ENCODE measurements at regions not wholly inside any gene's neighbourhood (a gene's known extent, or its start where the extent isn't known, plus 50 kb on each side); places are given as distances from the start of the nearest gene placed in this dataset.

GRCh38 chr2:160657196-160657595, 163.6 kb upstream of the RBMS1 start:
- no peaks in the 10 kb centered on the region for H3K36me3 ChIP-seq (replicated peaks in 1 of 2; ENCODE audit: control insufficient read depth in 1 of 2, insufficient read depth in 2 of 2, low read length in 2 of 2)
- H3K4me2 ChIP-seq (replicated peaks; ENCODE audit: extremely low read depth, low read length, poor library complexity, severe bottlenecking): no peak overlapping the region
- Mint-ChIP-seq H3K9me3 (no peaks in the 10 kb centered on the region), H3K27ac (no peak overlapping the region), H3K4me3 (no peak overlapping the region), H3K27me3 (ENCODE audit: low read depth in 3 of 3) (peaks cover 1 to 4% (median 1%) of the 10 kb centered on the region in 3 donors), H3K4me1 (peaks cover 20% of the 10 kb centered on the region), H3K36me3 (no peaks in the 10 kb centered on the region)
- intact Hi-C loops (cut with micrococcal nuclease): loop anchor here in 1 of 2 donors (10.0 kb wide), 1 partner anchor 48 kb away; no protein-coding TSS in a partner anchor
- no peaks in the 10 kb centered on the region for H3K79me2 ChIP-seq (ENCODE audit: insufficient read depth, low read length)
- H3K4me3 ChIP-seq (replicated peaks in 1 of 3; ENCODE audit: low read depth in 2 of 3, low read length in 3 of 3): no peak overlapping the region
- WGBS (ENCODE audit: insufficient coverage): no CpG with 5 or more reads among the region's 1 CpG
- H3K9me3 ChIP-seq (replicated peaks in 1 of 2; ENCODE audit: control insufficient read depth in 1 of 2, insufficient read depth in 1 of 2, low read length in 2 of 2): no peaks in the 10 kb centered on the region
- no peaks in the 10 kb centered on the region for H3K27me3 ChIP-seq (ENCODE audit: control insufficient read depth in 2 of 2, insufficient read depth in 2 of 2, low read length in 2 of 2)
- no peak for TF ChIP-seq CTCF (IDR thresholded peaks at IDR 0.05)
- peaks cover 13 to 21% of the 10 kb centered on the region in 2 donors for H3K4me1 ChIP-seq (ENCODE audit: control insufficient read depth in 1 of 2, insufficient read depth in 2 of 2, low read length in 2 of 2)
- no peak overlapping the region for H3K27ac ChIP-seq (ENCODE audit: low read depth in 1 of 2, low read length in 2 of 2)
- no peak overlapping the region for H3K9ac ChIP-seq (ENCODE audit: insufficient read depth, low read length, poor library complexity, severe bottlenecking)
- no peak overlapping the region for H2AFZ ChIP-seq (ENCODE audit: insufficient read depth, low read depth, low read length, poor library complexity, severe bottlenecking)
- DNase-seq: no peak
- H4K20me1 ChIP-seq (ENCODE audit: insufficient read depth, low read length): no peaks in the 10 kb centered on the region

GRCh38 chr2:160658851-160659250, 165.2 kb upstream of the RBMS1 start:
- H3K27ac ChIP-seq (ENCODE audit: low read depth in 1 of 2, low read length in 2 of 2): no peak overlapping the region
- Mint-ChIP-seq H3K27ac (no peak overlapping the region), H3K4me1 (peaks cover 9% of the 10 kb centered on the region), H3K36me3 (no peaks in the 10 kb centered on the region), H3K27me3 (ENCODE audit: low read depth in 3 of 3) (peaks cover 1 to 2% (median 1%) of the 10 kb centered on the region in 3 donors), H3K9me3 (no peaks in the 10 kb centered on the region), H3K4me3 (no peak overlapping the region)
- no peaks in the 10 kb centered on the region for H4K20me1 ChIP-seq (ENCODE audit: insufficient read depth, low read length)
- H3K36me3 ChIP-seq (replicated peaks in 1 of 2; ENCODE audit: control insufficient read depth in 1 of 2, insufficient read depth in 2 of 2, low read length in 2 of 2): no peaks in the 10 kb centered on the region
- no peak overlapping the region for H3K4me3 ChIP-seq (replicated peaks in 1 of 3; ENCODE audit: low read depth in 2 of 3, low read length in 3 of 3)
- H3K27me3 ChIP-seq (ENCODE audit: control insufficient read depth in 2 of 2, insufficient read depth in 2 of 2, low read length in 2 of 2): no peaks in the 10 kb centered on the region
- H3K9ac ChIP-seq (ENCODE audit: insufficient read depth, low read length, poor library complexity, severe bottlenecking): no peak overlapping the region
- no peak for TF ChIP-seq CTCF (IDR thresholded peaks at IDR 0.05)
- H3K79me2 ChIP-seq (ENCODE audit: insufficient read depth, low read length): no peaks in the 10 kb centered on the region
- no peak for DNase-seq
- intact Hi-C loops (cut with micrococcal nuclease): loop anchor here in 1 of 2 donors (10.0 kb wide), 1 partner anchor 46 kb away; no protein-coding TSS in a partner anchor
- no peak overlapping the region for H2AFZ ChIP-seq (ENCODE audit: insufficient read depth, low read depth, low read length, poor library complexity, severe bottlenecking)
- no peak overlapping the region for H3K4me2 ChIP-seq (replicated peaks; ENCODE audit: extremely low read depth, low read length, poor library complexity, severe bottlenecking)
- H3K9me3 ChIP-seq (replicated peaks in 1 of 2; ENCODE audit: control insufficient read depth in 1 of 2, insufficient read depth in 1 of 2, low read length in 2 of 2): no peaks in the 10 kb centered on the region
- peaks cover 3 to 11% of the 10 kb centered on the region in 2 donors for H3K4me1 ChIP-seq (ENCODE audit: control insufficient read depth in 1 of 2, insufficient read depth in 2 of 2, low read length in 2 of 2)

Data from CD14-positive monocyte (primary cell).